Urinary bladder (tissue), 3 donors: ENCODE measurements at regions not wholly inside any gene's neighbourhood (a gene's known extent, or its start where the extent isn't known, plus 50 kb on each side); places are given as distances from the start of the nearest gene placed in this dataset.
"Not testable (repeated sequence)": the region's sequence is repeated elsewhere in the genome, so short reads cannot be mapped to it uniquely, and the experiment has no call there.

Experiments
- DNase-seq: peaks from one replicate; pipeline ENCODE4 v3.0.0-alpha.2; 2015; ENCODE audit errors: extremely low spot score
- H3K27ac ChIP-seq: one replicate; pipeline ENCODE4 v1.5.1; 2013; ENCODE audit warnings: low read depth, mild to moderate bottlenecking, moderate library complexity
- H3K36me3 ChIP-seq: one replicate; pipeline ENCODE4 v1.6.1; 2013; ENCODE audit warnings: mild to moderate bottlenecking, moderate library complexity; ENCODE audit not compliant: insufficient read depth
- H3K4me1 ChIP-seq: one replicate; pipeline ENCODE4 v1.6.1; 2013; ENCODE audit warnings: mild to moderate bottlenecking, moderate library complexity; ENCODE audit not compliant: insufficient read depth
- H3K4me3 ChIP-seq: one replicate; pipeline ENCODE4 v1.5.1; 2013; ENCODE audit warnings: low read depth, low read length
- WGBS: extraction: QIAGEN DNeasy Blood & Tissue Kit; methylation state at CpG from one replicate; pipeline ENCODE4 v1.1.7; 2013; 5-methylcytosine and 5-hydroxymethylcytosine counted together
- donor health status: healthy with polysubstance abuse.
- donor health status: healthy.

DNA sequence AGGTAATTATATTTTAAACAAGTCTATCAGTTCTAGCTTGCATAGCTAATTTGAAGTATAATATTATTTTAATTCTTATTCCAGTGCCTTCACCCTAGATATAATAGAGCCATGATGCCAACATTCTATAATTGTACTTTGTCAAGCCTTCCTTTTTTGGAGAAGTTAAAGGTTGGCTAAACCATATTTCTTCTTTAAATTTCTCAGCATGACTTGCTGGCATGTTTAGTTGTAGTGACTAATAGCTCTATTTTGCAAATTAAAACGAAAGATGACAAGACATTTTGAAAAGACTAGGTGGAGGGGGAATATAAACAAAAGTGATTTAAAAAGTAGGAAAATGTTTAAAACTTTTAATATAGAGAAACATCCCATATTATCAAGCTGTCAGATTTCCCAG is 400.7 kb downstream of the PSAT1 start:
- Histone ChIP-seq H3K27ac (no peak overlapping the region), H3K4me3 (no peak overlapping the region), H3K4me1 (no peaks in the 10 kb centered on the region), H3K36me3 (no peaks in the 10 kb centered on the region)
- no peak for DNase-seq
- 25% methylated on average over 1 of the region's 1 CpG for WGBS

- Histone ChIP-seq H3K4me3 (no peak overlapping the region), H3K4me1 (no peaks in the 10 kb centered on the region), H3K27ac (no peak overlapping the region), H3K36me3 (no peaks in the 10 kb centered on the region)
- no peak for DNase-seq
- 88% methylated on average over 2 of the region's 2 CpGs for WGBS
These were observed 401.4 kb downstream of the PSAT1 start for GRCh38 chr9:78698371-78698770.

DNA sequence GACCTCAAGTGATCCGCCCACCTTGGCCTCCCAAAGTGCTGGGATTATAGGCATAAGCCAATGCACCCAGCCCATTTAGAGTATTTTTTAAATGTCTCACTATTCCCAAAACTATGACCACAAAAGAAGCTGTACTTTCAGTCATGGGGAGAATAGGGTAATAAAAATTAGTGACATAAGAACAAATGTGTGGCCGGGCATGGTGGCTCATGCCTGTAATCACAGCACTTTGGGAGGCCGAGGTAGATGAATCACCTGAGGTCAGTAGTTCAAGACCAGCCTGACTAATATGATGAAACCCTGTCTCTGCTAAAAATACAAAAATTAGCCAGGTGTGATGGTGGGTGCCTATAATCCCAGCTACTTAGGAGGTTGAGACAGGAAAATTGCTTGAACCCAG is 402.3 kb downstream of the PSAT1 start:
- H3K4me3 ChIP-seq, H3K27ac ChIP-seq, DNase-seq, H3K4me1 ChIP-seq, H3K36me3 ChIP-seq: not testable (repeated sequence)
- WGBS = 93% methylated on average over 3 of the region's 3 CpGs

GRCh38 chr9:78704153-78704552 is 407.2 kb downstream of the PSAT1 start:
- not testable (repeated sequence) for H3K36me3 ChIP-seq, DNase-seq, H3K27ac ChIP-seq, H3K4me1 ChIP-seq, H3K4me3 ChIP-seq
- 71% methylated on average over 4 of the region's 4 CpGs for WGBS

GRCh38 chr9:78707080-78707479 is 410.2 kb downstream of the PSAT1 start:
- H3K4me1 ChIP-seq = no peaks in the 10 kb centered on the region
- DNase-seq = no peak
- no peaks in the 10 kb centered on the region for H3K36me3 ChIP-seq
- no peak overlapping the region for H3K4me3 ChIP-seq
- 87% methylated on average over 3 of the region's 3 CpGs for WGBS
- H3K27ac ChIP-seq = no peak overlapping the region

DNA sequence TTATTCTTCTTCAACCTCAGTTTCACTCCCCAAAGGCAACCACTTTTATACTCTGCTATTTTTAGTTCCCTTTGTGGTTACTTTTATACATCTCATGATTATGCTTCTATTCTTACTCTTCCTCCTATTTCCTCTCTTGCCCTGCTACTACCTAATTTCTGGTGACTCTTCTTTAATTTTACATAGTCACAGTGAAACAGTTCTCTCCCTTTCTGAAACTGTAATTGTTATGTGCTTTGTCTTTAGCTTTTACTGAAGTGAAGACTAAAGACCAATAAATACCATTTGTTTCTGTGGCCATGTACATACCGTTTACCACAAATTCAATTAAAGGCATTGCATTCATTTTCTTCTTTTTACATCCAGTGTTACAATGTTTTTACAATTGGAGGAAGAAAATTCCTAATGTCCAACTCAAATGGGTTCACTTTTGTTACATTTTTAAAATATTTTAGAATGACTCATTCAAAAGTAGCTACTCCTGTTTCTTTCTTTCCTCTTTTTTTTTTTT is 410.6 kb downstream of the PSAT1 start:
- WGBS = 42% methylated on average over 1 of the region's 1 CpG

GRCh38 chr9:78712903-78713613 is 416.1 kb downstream of the PSAT1 start:
- no peaks in the 10 kb centered on the region for H3K4me1 ChIP-seq
- 69% methylated on average over 4 of the region's 4 CpGs for WGBS
- DNase-seq = no peak
- no peak overlapping the region for H3K27ac ChIP-seq
- H3K36me3 ChIP-seq = no peaks in the 10 kb centered on the region
- no peak overlapping the region for H3K4me3 ChIP-seq

More for the DNA sequence above, 410.6 kb downstream of the PSAT1 start:
- Histone ChIP-seq H3K36me3 (no peaks in the 10 kb centered on the region), H3K4me3 (no peak overlapping the region), H3K4me1 (no peaks in the 10 kb centered on the region), H3K27ac (no peak overlapping the region)
- DNase-seq = no peak

DNA sequence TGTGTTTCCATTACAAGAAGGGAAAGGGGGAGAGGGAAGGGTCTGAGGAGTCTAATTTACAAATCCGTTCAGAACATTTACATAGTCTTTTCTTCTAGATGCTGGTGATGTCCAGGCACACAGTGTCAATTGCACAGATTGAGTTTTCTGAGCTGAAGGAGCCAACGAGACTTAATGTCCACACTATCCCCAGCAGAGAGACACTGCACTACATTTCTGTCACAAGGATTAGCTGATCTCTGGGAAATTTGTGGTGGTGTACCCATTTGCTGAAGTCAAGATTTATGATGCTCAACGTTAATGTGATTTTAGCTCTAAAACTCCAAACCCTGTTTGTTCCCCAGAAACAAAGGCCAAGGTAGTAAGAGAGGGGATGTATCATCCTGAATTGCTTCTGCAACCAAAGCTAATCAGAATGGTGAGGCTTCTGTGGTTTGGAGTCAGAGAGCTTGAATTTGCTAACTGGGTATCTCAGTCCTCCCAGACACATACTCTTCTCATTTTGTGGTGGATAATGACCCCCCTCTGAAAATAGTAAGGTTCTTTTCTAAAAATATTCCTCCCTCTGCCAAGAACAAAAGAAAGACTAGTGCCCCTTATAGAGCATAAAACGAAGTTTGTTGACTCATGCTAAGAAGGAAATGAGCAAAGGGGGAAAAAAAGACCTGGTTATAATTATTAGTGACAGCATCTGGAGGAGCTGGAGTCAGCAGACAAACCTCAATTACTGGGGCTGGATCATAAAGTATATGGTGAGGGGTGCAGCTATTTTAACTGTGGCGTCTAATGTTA is 416.9 kb downstream of the PSAT1 start:
- Histone ChIP-seq H3K4me3 (no peak overlapping the region), H3K27ac (no peak overlapping the region), H3K4me1 (no peaks in the 10 kb centered on the region), H3K36me3 (no peaks in the 10 kb centered on the region)
- WGBS = 53% methylated on average over 5 of the region's 5 CpGs
- DNase-seq = no peak

DNA sequence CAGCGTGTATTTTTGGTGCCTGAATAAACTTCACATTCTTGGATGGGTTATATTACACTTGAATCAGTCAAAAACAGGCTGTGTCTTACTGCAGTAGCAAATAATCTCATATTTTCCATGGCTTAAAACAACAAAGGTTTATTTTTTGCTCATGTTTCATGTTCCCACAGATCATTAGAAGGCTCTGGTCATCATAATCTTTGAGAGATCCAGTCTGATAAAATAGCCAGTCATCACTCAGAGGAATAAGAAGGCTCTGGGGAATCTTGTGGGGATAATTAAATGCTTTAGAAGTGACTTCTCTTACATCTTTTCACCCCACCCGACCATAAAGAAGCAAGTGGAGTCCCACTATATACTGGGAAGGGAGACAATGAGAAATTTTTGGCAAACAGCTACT is 417.7 kb downstream of the PSAT1 start:
- no peaks in the 10 kb centered on the region for H3K4me1 ChIP-seq
- 47% methylated on average over 2 of the region's 2 CpGs for WGBS
- H3K36me3 ChIP-seq = no peaks in the 10 kb centered on the region
- H3K4me3 ChIP-seq = no peak overlapping the region
- H3K27ac ChIP-seq = no peak overlapping the region
- no peak for DNase-seq

- not testable (repeated sequence) for H3K36me3 ChIP-seq, H3K4me3 ChIP-seq, H3K4me1 ChIP-seq, DNase-seq, H3K27ac ChIP-seq
- WGBS = 90% methylated on average over 4 of the region's 4 CpGs
These were observed 422.1 kb downstream of the PSAT1 start for GRCh38 chr9:78719029-78719428.

DNA sequence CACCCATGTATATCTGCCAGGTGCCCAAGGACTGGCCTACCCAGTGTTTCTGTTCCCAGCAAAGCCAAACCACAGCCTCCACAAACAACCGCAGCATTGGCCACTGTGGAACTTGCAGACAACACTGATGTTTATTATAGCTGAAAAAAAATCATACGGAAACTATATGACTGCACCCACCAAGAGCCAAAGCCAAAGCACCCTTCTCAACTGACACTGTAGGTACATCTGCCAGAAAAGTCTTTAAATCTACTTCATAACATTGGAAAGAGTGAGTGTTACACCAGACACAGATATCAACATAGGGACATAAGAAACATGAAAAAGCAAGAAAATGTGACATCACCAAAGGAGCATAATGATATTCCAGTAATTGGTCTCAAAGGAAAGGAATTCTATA is 428.0 kb downstream of the PSAT1 start:
- 90% methylated on average over 2 of the region's 2 CpGs for WGBS
- Histone ChIP-seq H3K4me3 (no peak overlapping the region), H3K27ac (no peak overlapping the region), H3K36me3 (no peaks in the 10 kb centered on the region), H3K4me1 (no peaks in the 10 kb centered on the region)
- DNase-seq = no peak

DNA sequence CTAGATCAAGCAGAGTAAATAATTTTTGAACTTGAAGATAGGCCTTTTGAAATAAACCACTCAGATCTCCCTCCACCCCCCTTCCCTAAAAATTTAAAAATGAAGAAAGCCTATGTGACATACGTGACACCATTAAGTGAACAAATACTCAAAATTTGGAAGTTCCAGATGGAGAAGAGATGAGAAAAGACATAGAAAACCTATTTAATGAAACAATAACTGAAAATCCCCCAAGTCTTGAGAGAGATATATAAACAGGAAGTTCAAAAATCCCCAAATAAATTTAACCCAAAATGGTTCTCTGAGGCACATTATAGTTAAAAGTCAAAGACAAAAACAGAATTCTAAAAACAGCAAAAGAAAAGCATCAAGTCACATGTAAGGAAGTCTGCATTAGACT is 428.6 kb downstream of the PSAT1 start:
- Histone ChIP-seq H3K36me3 (no peaks in the 10 kb centered on the region), H3K4me3 (no peak overlapping the region), H3K27ac (no peak overlapping the region), H3K4me1 (no peaks in the 10 kb centered on the region)
- 92% methylated on average over 1 of the region's 1 CpG for WGBS
- no peak for DNase-seq

DNA sequence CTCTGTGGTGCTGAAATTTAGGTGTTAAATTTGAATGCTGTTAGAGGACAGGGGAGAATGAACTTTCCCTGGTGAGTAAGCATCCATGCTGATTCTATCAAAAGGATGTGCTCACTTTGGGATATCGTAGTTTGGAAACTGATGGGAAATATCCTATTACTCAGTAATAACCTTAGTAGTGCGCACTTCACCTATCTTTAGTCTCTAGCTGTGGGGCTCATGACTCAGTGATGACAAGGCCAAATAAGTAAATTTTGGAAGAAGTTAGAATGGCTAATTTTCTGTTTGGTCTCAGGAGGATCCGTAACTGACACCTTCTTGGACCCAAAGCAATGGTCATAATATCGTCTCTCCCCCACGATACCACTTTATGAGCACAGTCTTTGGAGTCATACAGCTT is 448.4 kb downstream of the PSAT1 start:
- Histone ChIP-seq H3K4me3 (no peak overlapping the region), H3K27ac (no peak overlapping the region), H3K4me1 (no peaks in the 10 kb centered on the region), H3K36me3 (no peaks in the 10 kb centered on the region)
- WGBS = 70% methylated on average over 5 of the region's 5 CpGs
- peak; percentile 3 for DNase-seq

DNA sequence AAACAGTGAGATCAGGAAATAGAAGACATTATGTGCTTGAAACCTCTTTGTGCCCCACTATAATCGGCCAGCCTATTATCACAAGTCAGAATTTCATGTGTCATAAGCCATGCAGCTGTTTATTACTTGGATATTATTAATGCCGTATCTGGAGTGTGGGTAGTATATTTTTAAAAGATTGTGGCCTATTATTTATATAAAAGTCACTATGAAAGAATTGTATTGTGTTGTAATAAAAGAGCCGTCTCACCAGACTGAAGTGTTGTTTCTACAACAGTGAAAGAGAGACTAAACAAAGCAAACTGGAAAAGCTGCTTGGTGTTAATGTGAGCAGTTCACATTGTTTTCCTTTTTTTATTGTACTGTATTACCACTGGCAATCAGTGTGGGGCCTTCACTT is 449.1 kb downstream of the PSAT1 start:
- no peaks in the 10 kb centered on the region for H3K4me1 ChIP-seq
- WGBS = 26% methylated on average over 3 of the region's 3 CpGs
- no peaks in the 10 kb centered on the region for H3K36me3 ChIP-seq
- DNase-seq = no peak
- H3K27ac ChIP-seq = no peak overlapping the region
- no peak overlapping the region for H3K4me3 ChIP-seq
